ENCODE measurements at regions not wholly inside any gene's neighbourhood (a gene's known extent, or its start where the extent isn't known, plus 50 kb on each side); places are given as distances from the start of the nearest gene placed in this dataset.
"Not testable (repeated sequence)": the region's sequence is repeated elsewhere in the genome, so short reads cannot be mapped to it uniquely, and the experiment has no call there.

GRCh38 chr7:82674268-82674667, 230.7 kb upstream of the CACNA2D1 start:
- DNase-seq (ENCODE audit: extremely low spot score): no peak
- POLR2A ChIA-PET: no interaction called here
- no peak for TF ChIP-seq CTCF (IDR thresholded peaks at IDR 0.05; ENCODE audit: control extremely low read depth, extremely low read depth, low read depth, missing control alignments)
- CTCF ChIA-PET: no interaction called here

DNA sequence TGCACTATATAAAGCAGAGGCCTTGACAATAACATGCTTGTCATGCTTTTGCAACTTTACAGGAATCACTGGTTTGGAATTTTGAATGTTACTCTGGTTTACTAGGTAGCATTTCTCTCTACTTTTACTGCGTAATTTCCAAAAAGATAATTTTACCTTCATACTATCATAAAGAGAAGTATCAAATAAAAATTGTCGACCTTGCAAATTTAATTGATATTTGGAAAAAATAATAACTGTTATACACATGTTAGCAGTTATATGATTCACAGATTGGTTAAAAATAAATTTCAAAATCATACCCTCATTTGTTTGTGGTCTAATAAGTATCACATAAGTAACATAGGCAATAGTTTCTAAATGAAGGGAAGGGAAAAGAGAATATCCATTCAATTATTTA, 228.5 kb upstream of the CACNA2D1 start:
- no peak for TF ChIP-seq CTCF (IDR thresholded peaks at IDR 0.05; ENCODE audit: control extremely low read depth, extremely low read depth, low read depth, missing control alignments)
- CTCF ChIA-PET: no interaction called here
- POLR2A ChIA-PET: no interaction called here
- DNase-seq (ENCODE audit: extremely low spot score): no peak

GRCh38 chr7:82669141-82669540, 225.6 kb upstream of the CACNA2D1 start:
- CTCF ChIA-PET: interaction anchor here (0.9 to 1.1 kb wide), 2 partner anchors 11 to 13 kb away, joined by 3 read pairs; no protein-coding TSS in a partner anchor
- POLR2A ChIA-PET: no interaction called here
- TF ChIP-seq CTCF (IDR thresholded peaks at IDR 0.05; ENCODE audit: control extremely low read depth, extremely low read depth, low read depth, missing control alignments): no peak
- no peak for DNase-seq (ENCODE audit: extremely low spot score)

DNA sequence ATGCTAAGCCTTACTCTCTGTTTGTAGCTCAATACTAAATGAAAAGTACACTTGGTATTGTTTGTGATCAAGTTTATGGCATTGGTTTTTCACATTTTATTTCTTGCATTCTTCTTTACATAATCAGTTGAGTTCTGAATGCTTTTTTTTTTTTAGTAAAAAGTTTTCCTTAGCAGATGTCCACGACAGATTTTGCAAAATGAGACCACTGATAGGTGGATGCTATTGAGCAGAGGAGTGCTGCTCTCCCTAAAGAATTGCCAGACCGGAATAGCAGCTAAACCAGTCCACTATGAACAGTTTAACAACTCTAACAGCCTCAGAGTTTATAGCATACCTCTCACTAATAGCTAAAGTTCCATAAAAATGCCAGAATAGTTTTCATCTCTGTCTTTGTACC, 225.1 kb upstream of the CACNA2D1 start:
- DNase-seq (ENCODE audit: extremely low spot score): no peak
- TF ChIP-seq CTCF (IDR thresholded peaks at IDR 0.05; ENCODE audit: control extremely low read depth, extremely low read depth, low read depth, missing control alignments): no peak
- POLR2A ChIA-PET: no interaction called here
- CTCF ChIA-PET: interaction anchor here (1.1 kb wide), 1 partner anchor 12 kb away, joined by 3 read pairs; no protein-coding TSS in a partner anchor

GRCh38 chr7:82665966-82666507, 222.5 kb upstream of the CACNA2D1 start:
- TF ChIP-seq CTCF (IDR thresholded peaks at IDR 0.05; ENCODE audit: control extremely low read depth, extremely low read depth, low read depth, missing control alignments): no peak
- ChIA-PET POLR2A (no interaction called here), CTCF (interaction anchor here (0.6 kb wide), 1 partner anchor 21 kb away, joined by 3 read pairs; no protein-coding TSS in a partner anchor)
- no peak for DNase-seq (ENCODE audit: extremely low spot score)

DNA sequence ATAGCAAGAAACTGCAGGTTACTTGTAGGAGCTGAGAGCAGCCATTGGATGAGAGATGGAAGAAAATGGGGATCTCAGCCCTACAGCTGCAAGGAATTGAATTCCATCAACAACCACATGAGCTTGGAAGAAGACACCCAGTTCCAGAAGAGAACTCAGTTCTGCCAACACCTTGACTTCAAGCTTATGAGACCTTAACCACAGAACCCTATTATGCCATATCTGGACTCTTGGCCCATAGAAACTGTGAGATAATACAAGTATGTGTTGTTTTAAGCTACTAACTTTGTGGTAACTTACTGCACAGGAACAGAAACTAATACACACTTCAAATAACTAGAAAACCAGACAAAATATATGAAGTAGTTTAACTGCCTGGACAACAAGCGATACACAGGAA, 212.4 kb upstream of the CACNA2D1 start:
- no peak for DNase-seq (ENCODE audit: extremely low spot score)
- no peak for TF ChIP-seq CTCF (IDR thresholded peaks at IDR 0.05; ENCODE audit: control extremely low read depth, extremely low read depth, low read depth, missing control alignments)
- POLR2A ChIA-PET: no interaction called here
- CTCF ChIA-PET: interaction anchor here (0.8 to 1.3 kb wide), 2 partner anchors 14 to 52 kb away, joined by 3 read pairs; no protein-coding TSS in a partner anchor

DNA sequence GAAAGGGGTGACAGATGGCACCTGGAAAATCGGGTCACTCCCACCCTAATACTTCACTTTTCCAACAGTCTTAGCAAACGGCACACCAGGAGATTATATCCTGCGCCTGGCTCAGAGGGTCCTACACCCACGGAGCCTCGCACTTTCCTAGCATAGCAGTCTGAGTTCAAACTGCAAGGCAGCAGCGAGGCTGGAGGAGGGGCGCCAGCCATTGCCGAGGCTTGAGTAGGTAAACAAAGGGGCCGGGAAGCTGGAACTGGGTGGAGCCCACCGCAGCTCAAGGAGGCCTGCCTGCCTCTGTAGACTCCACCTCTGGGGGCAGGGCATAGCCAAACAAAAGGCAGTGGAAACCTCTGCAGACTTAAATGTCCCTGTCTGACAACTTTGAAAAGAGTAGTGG, 206.5 kb upstream of the CACNA2D1 start:
- CTCF ChIA-PET; POLR2A ChIA-PET; DNase-seq (ENCODE audit: extremely low spot score): not testable (repeated sequence)
